ENCODE measurements at regions not wholly inside any gene's neighbourhood (a gene's known extent, or its start where the extent isn't known, plus 50 kb on each side); places are given as distances from the start of the nearest gene placed in this dataset.

GRCh38 chr9:551986-552929, 289.2 kb upstream of the DMRT1 start:
- DNase-seq, result no peak

GRCh38 chr9:555493-555892, 286.0 kb upstream of the DMRT1 start:
- no peak for DNase-seq

- DNase-seq, result no peak
These were observed 285.3 kb upstream of the DMRT1 start for GRCh38 chr9:556199-556598.

- no peak for DNase-seq
These were observed 284.8 kb upstream of the DMRT1 start for GRCh38 chr9:556675-557074.

GRCh38 chr9:557601-558201, 283.8 kb upstream of the DMRT1 start:
- DNase-seq, result no peak

GRCh38 chr9:561427-561826, 280.1 kb upstream of the DMRT1 start:
- DNase-seq, result no peak

- no peak for DNase-seq
These were observed 278.3 kb upstream of the DMRT1 start for GRCh38 chr9:563200-563599.

GRCh38 chr9:565528-565927, 276.0 kb upstream of the DMRT1 start:
- no peak for DNase-seq

- no peak for DNase-seq
These were observed 274.3 kb upstream of the DMRT1 start for GRCh38 chr9:567128-567746.

- no peak for DNase-seq
These were observed 273.7 kb upstream of the DMRT1 start for GRCh38 chr9:567747-568305.

- DNase-seq, result no peak
These were observed 272.2 kb upstream of the DMRT1 start for GRCh38 chr9:569296-569695.

- DNase-seq, result no peak
These were observed 271.3 kb upstream of the DMRT1 start for GRCh38 chr9:570187-570586.

- no peak for DNase-seq
These were observed 270.4 kb upstream of the DMRT1 start for GRCh38 chr9:571066-571465.

- DNase-seq, result no peak
These were observed 269.8 kb upstream of the DMRT1 start for GRCh38 chr9:571741-572140.

- no peak for DNase-seq
These were observed 267.6 kb upstream of the DMRT1 start for GRCh38 chr9:573691-574410.

GRCh38 chr9:575139-575538, 266.4 kb upstream of the DMRT1 start:
- no peak for DNase-seq

GRCh38 chr9:580652-581342, 260.7 kb upstream of the DMRT1 start:
- DNase-seq, result no peak

- no peak for DNase-seq
These were observed 259.6 kb upstream of the DMRT1 start for GRCh38 chr9:581673-582497.

GRCh38 chr9:582775-583174, 258.7 kb upstream of the DMRT1 start:
- no peak for DNase-seq

GRCh38 chr9:587527-587926, 254.0 kb upstream of the DMRT1 start:
- DNase-seq, result no peak

GRCh38 chr9:588981-589380, 252.5 kb upstream of the DMRT1 start:
- DNase-seq, result no peak
